ENCODE measurements at regions not wholly inside any gene's neighbourhood (a gene's known extent, or its start where the extent isn't known, plus 50 kb on each side); places are given as distances from the start of the nearest gene placed in this dataset.

GRCh38 chr22:27556371-27556770 is 245.2 kb downstream of the MN1 start:
- POLR2A ChIA-PET (ENCODE audit: partially characterized antibody) = no interaction called here
- FAIRE-seq = no peak

More at GRCh38 chr22:27556371-27556770, 245.2 kb downstream of the MN1 start:
- H3K9me3 ChIP-seq (ENCODE audit: insufficient read depth in 2 of 2, low read depth in 1 of 2, low read length in 1 of 2) = peaks cover 0 to 7% of the 10 kb centered on the region in 2 experiments; a peak in 1 of 4 replicates
- no peak overlapping the region for H2AK5ac ChIP-seq (ENCODE audit: low read depth, low read length)
- 87% methylated on average over 12 of the region's 12 CpGs; no CpG with 5 or more reads in 1 of the 2 experiments for WGBS, 2 experiments (ENCODE audit: extremely low coverage in 1 of 2, insufficient coverage in 1 of 2, insufficient read length in 1 of 2, insufficient replicate concordance in 2 of 2, low coverage in 1 of 2, low lambda C conversion rate in 2 of 2, missing lambda C conversion rate in 1 of 2)
- no peak overlapping the region for H2BK12ac ChIP-seq (ENCODE audit: low read depth, low read length)
- H3K36me3 ChIP-seq (ENCODE audit: control insufficient read depth in 2 of 4, insufficient read depth in 4 of 4, low read length in 3 of 4) = no peaks in the 10 kb centered on the region
- no peak overlapping the region for H3K14ac ChIP-seq (ENCODE audit: insufficient read length)
- no peaks in the 10 kb centered on the region for H4K20me1 ChIP-seq (replicated peaks in 1 of 2; ENCODE audit: control insufficient read depth in 1 of 2, insufficient read depth in 2 of 2, low read length in 2 of 2)
- H2BK15ac ChIP-seq (ENCODE audit: low read length) = peak overlapping the region; percentile 31; the same call in 1 of the 2 replicates
- H2AFZ ChIP-seq (ENCODE audit: low read length) = no peak overlapping the region
- no peak overlapping the region for H2BK5ac ChIP-seq (ENCODE audit: low read depth, low read length)
- H3K4me2 ChIP-seq (ENCODE audit: insufficient read depth in 1 of 2, low read depth in 2 of 2, low read length in 2 of 2) = no peak overlapping the region
- no peak for DNase-seq (ENCODE audit: low read depth in 1 of 2, low spot score in 2 of 2)
- TF ChIP-seq MAFK (IDR thresholded peaks at IDR 0.05; ENCODE audit: low read depth, low read length) (no peak), TEAD4 (IDR thresholded peaks at IDR 0.05; ENCODE audit: low read depth, low read length) (no peak), POU5F1 (IDR thresholded peaks at IDR 0.05; ENCODE audit: low read depth, low read length) (no peak), YY1 (IDR thresholded peaks at IDR 0.05; ENCODE audit: low read depth, low read length) (no peak), GTF2F1 (IDR thresholded peaks at IDR 0.05; ENCODE audit: borderline replicate concordance, low read depth, low read length) (no peak), CTCF (IDR thresholded peaks at IDR 0.05; ENCODE audit: control extremely low read depth in 1 of 3, insufficient read depth in 1 of 3, low read depth in 1 of 3, low read length in 3 of 3) (no peak)
- H3K18ac ChIP-seq (ENCODE audit: extremely low read depth, low read length) = no peak overlapping the region
- H3K4ac ChIP-seq (replicated peaks; ENCODE audit: insufficient read length, low read depth, low read length) = no peak overlapping the region
- H3K79me1 ChIP-seq (ENCODE audit: low read depth, low read length) = no peaks in the 10 kb centered on the region
- H3K9ac ChIP-seq (replicated peaks in 1 of 4; ENCODE audit: extremely low read depth in 1 of 4, low read depth in 3 of 4, low read length in 3 of 4) = no peak overlapping the region
- CTCF ChIA-PET (ENCODE audit: partially characterized antibody) = no interaction called here
- H3K23me2 ChIP-seq (ENCODE audit: low read depth, low read length) = no peaks in the 10 kb centered on the region
- no peak overlapping the region for H3K27ac ChIP-seq (ENCODE audit: low read depth, low read length)
- no peak overlapping the region for H4K91ac ChIP-seq (replicated peaks; ENCODE audit: insufficient read length, low read length)
- no peak overlapping the region for H3K56ac ChIP-seq (replicated peaks; ENCODE audit: insufficient read length, low read depth, low read length)
- H3K79me2 ChIP-seq (ENCODE audit: control insufficient read depth in 1 of 2, insufficient read depth in 2 of 2, low read length in 2 of 2) = no peaks in the 10 kb centered on the region
- H3K27me3 ChIP-seq (replicated peaks in 1 of 4; ENCODE audit: control insufficient read depth in 3 of 4, extremely low read depth in 1 of 4, insufficient read depth in 3 of 4, low read length in 3 of 4) = no peaks in the 10 kb centered on the region; a peak in 1 of 7 replicates
- H4K5ac ChIP-seq (ENCODE audit: insufficient read length, low read depth, low read length) = no peak overlapping the region
- H4K8ac ChIP-seq (ENCODE audit: extremely low read depth, insufficient read depth, low read length) = no peak overlapping the region
- no peak overlapping the region for H3K23ac ChIP-seq (ENCODE audit: insufficient read length)
- H2BK20ac ChIP-seq (ENCODE audit: low read length) = no peak overlapping the region
- H2BK120ac ChIP-seq (replicated peaks; ENCODE audit: low read depth, low read length) = no peak overlapping the region
- H3K4me3 ChIP-seq (ENCODE audit: extremely low read depth in 1 of 4, insufficient read depth in 2 of 4, low read depth in 3 of 4, low read length in 4 of 4) = no peak overlapping the region
- peaks cover 0 to 5% (median 0%) of the 10 kb centered on the region in 4 experiments; a peak in 2 of 7 replicates for H3K4me1 ChIP-seq (replicated peaks in 1 of 4; ENCODE audit: control insufficient read depth in 3 of 4, insufficient read depth in 4 of 4, low read length in 3 of 4)

All from H1 (cell line).